Lower leg skin (tissue), 3 donors: ENCODE measurements at regions not wholly inside any gene's neighbourhood (a gene's known extent, or its start where the extent isn't known, plus 50 kb on each side); places are given as distances from the start of the nearest gene placed in this dataset.

ENCODE experiments used
- CTCF ChIP-seq, 3 donors: fragments of 450-650 bp; IDR thresholded peaks; one replicate each; pipeline ENCODE4 v1.5.1; 2016; ENCODE audit warnings: antibody characterized with exemption in 3 of 3, mild to moderate bottlenecking in 3 of 3, moderate library complexity in 2 of 3
- POLR2A ChIP-seq, 2 donors: fragments of 450-650 bp; IDR thresholded peaks; one replicate each; pipeline ENCODE4 v1.6.1; 2016 to 2017; ENCODE audit warnings: antibody characterized with exemption in 2 of 2, mild to moderate bottlenecking in 1 of 2, moderate library complexity in 1 of 2

- TF ChIP-seq POLR2A (IDR thresholded peaks at IDR 0.05) (no peak), CTCF (IDR thresholded peaks at IDR 0.05) (no peak)
These were observed 111.7 kb upstream of the RAB27B start for GRCh38 chr18:54716586-54716985.
